ENCODE measurements at regions not wholly inside any gene's neighbourhood (a gene's known extent, or its start where the extent isn't known, plus 50 kb on each side); places are given as distances from the start of the nearest gene placed in this dataset.

- Histone ChIP-seq H3K79me1 (ENCODE audit: low read length) (no peaks in the 10 kb centered on the region), H2AFZ (ENCODE audit: insufficient read depth, low read length, poor library complexity) (no peak overlapping the region), H3K4me1 (ENCODE audit: control insufficient read depth in 1 of 2, insufficient read depth in 2 of 2, low read length in 2 of 2) (no peaks in the 10 kb centered on the region), H3K9ac (ENCODE audit: low read length) (no peak overlapping the region), H3K36me3 (ENCODE audit: control insufficient read depth in 1 of 2, insufficient read depth in 2 of 2, low read length in 2 of 2) (no peaks in the 10 kb centered on the region), H2AK5ac (ENCODE audit: low read length) (no peak overlapping the region), H4K91ac (ENCODE audit: low read depth, low read length) (no peak overlapping the region), H3K9me3 (ENCODE audit: insufficient read depth, low read depth, low read length) (no peaks in the 10 kb centered on the region), H2BK12ac (ENCODE audit: low read length) (no peak overlapping the region), H3K27me3 (ENCODE audit: insufficient read depth, low read length) (no peaks in the 10 kb centered on the region), H3K4me2 (ENCODE audit: low read length) (no peak overlapping the region), H2BK120ac (ENCODE audit: insufficient read depth, low read length, poor library complexity) (no peak overlapping the region), H3K79me2 (ENCODE audit: control insufficient read depth, insufficient read depth, low read length, poor library complexity) (no peaks in the 10 kb centered on the region), H3K23ac (ENCODE audit: low read length) (no peak overlapping the region), H2BK5ac (ENCODE audit: low read depth, low read length, poor library complexity) (no peak overlapping the region), H3K4ac (ENCODE audit: low read depth, low read length) (no peak overlapping the region), H3K4me3 (ENCODE audit: low read depth, low read length) (no peak overlapping the region), H4K12ac (ENCODE audit: low read depth, low read length) (no peak overlapping the region), H3K27ac (ENCODE audit: low read depth, low read length) (no peak overlapping the region), H4K8ac (ENCODE audit: low read depth, low read length) (no peak overlapping the region), H3K18ac (ENCODE audit: low read length) (no peak overlapping the region), H3K14ac (ENCODE audit: low read length) (no peak overlapping the region)
- WGBS (ENCODE audit: extremely low coverage, insufficient coverage, insufficient read length) = no CpG with 5 or more reads among the region's 1 CpG
- DNase-seq = peak in 1 of 2 donors; percentile 9
These were observed 177.2 kb downstream of the GABRG1 start for GRCh38 chr4:45946699-45947098.

GRCh38 chr4:45944000-45944399, 179.9 kb downstream of the GABRG1 start:
- H2AFZ ChIP-seq (ENCODE audit: insufficient read depth, low read length, poor library complexity) = no peak overlapping the region
- no peak overlapping the region for H3K23ac ChIP-seq (ENCODE audit: low read length)
- no peak overlapping the region for H3K4ac ChIP-seq (ENCODE audit: low read depth, low read length)
- H3K14ac ChIP-seq (ENCODE audit: low read length) = no peak overlapping the region
- no peak overlapping the region for H2AK5ac ChIP-seq (ENCODE audit: low read length)
- H3K27me3 ChIP-seq (ENCODE audit: insufficient read depth, low read length) = no peaks in the 10 kb centered on the region
- H3K18ac ChIP-seq (ENCODE audit: low read length) = no peak overlapping the region
- H3K4me2 ChIP-seq (ENCODE audit: low read length) = no peak overlapping the region
- no peak overlapping the region for H4K91ac ChIP-seq (ENCODE audit: low read depth, low read length)
- DNase-seq = no peak
- H4K12ac ChIP-seq (ENCODE audit: low read depth, low read length) = no peak overlapping the region
- no peak overlapping the region for H3K27ac ChIP-seq (ENCODE audit: low read depth, low read length)
- no peaks in the 10 kb centered on the region for H3K79me2 ChIP-seq (ENCODE audit: control insufficient read depth, insufficient read depth, low read length, poor library complexity)
- no peaks in the 10 kb centered on the region for H3K9me3 ChIP-seq (ENCODE audit: insufficient read depth, low read depth, low read length)
- no CpG with 5 or more reads among the region's 1 CpG for WGBS (ENCODE audit: extremely low coverage, insufficient coverage, insufficient read length)
- H2BK12ac ChIP-seq (ENCODE audit: low read length) = no peak overlapping the region
- H3K9ac ChIP-seq (ENCODE audit: low read length) = no peak overlapping the region
- H3K36me3 ChIP-seq (ENCODE audit: control insufficient read depth in 1 of 2, insufficient read depth in 2 of 2, low read length in 2 of 2) = no peaks in the 10 kb centered on the region
- H3K79me1 ChIP-seq (ENCODE audit: low read length) = no peaks in the 10 kb centered on the region
- H2BK120ac ChIP-seq (ENCODE audit: insufficient read depth, low read length, poor library complexity) = no peak overlapping the region
- no peaks in the 10 kb centered on the region for H3K4me1 ChIP-seq (ENCODE audit: control insufficient read depth in 1 of 2, insufficient read depth in 2 of 2, low read length in 2 of 2)
- H4K8ac ChIP-seq (ENCODE audit: low read depth, low read length) = no peak overlapping the region
- H2BK5ac ChIP-seq (ENCODE audit: low read depth, low read length, poor library complexity) = no peak overlapping the region
- no peak overlapping the region for H3K4me3 ChIP-seq (ENCODE audit: low read depth, low read length)

- H3K9me3 ChIP-seq (ENCODE audit: insufficient read depth, low read depth, low read length) = no peaks in the 10 kb centered on the region
- no peak overlapping the region for H3K27ac ChIP-seq (ENCODE audit: low read depth, low read length)
- no peaks in the 10 kb centered on the region for H3K79me1 ChIP-seq (ENCODE audit: low read length)
- H2BK5ac ChIP-seq (ENCODE audit: low read depth, low read length, poor library complexity) = no peak overlapping the region
- H4K8ac ChIP-seq (ENCODE audit: low read depth, low read length) = no peak overlapping the region
- H3K4me1 ChIP-seq (ENCODE audit: control insufficient read depth in 1 of 2, insufficient read depth in 2 of 2, low read length in 2 of 2) = no peaks in the 10 kb centered on the region
- H3K4ac ChIP-seq (ENCODE audit: low read depth, low read length) = no peak overlapping the region
- no peak overlapping the region for H3K4me2 ChIP-seq (ENCODE audit: low read length)
- no peak overlapping the region for H2AK5ac ChIP-seq (ENCODE audit: low read length)
- H3K18ac ChIP-seq (ENCODE audit: low read length) = no peak overlapping the region
- H2BK120ac ChIP-seq (ENCODE audit: insufficient read depth, low read length, poor library complexity) = no peak overlapping the region
- H2BK12ac ChIP-seq (ENCODE audit: low read length) = no peak overlapping the region
- H3K36me3 ChIP-seq (ENCODE audit: control insufficient read depth in 1 of 2, insufficient read depth in 2 of 2, low read length in 2 of 2) = no peaks in the 10 kb centered on the region
- H4K12ac ChIP-seq (ENCODE audit: low read depth, low read length) = no peak overlapping the region
- no peak overlapping the region for H3K4me3 ChIP-seq (ENCODE audit: low read depth, low read length)
- H3K79me2 ChIP-seq (ENCODE audit: control insufficient read depth, insufficient read depth, low read length, poor library complexity) = no peaks in the 10 kb centered on the region
- no peak overlapping the region for H4K91ac ChIP-seq (ENCODE audit: low read depth, low read length)
- H3K27me3 ChIP-seq (ENCODE audit: insufficient read depth, low read length) = no peaks in the 10 kb centered on the region
- H3K23ac ChIP-seq (ENCODE audit: low read length) = no peak overlapping the region
- H3K14ac ChIP-seq (ENCODE audit: low read length) = no peak overlapping the region
- H3K9ac ChIP-seq (ENCODE audit: low read length) = no peak overlapping the region
- DNase-seq = no peak
- H2AFZ ChIP-seq (ENCODE audit: insufficient read depth, low read length, poor library complexity) = no peak overlapping the region
These were observed 184.8 kb downstream of the GABRG1 start for GRCh38 chr4:45939056-45939455.

GRCh38 chr4:45931154-45931553, 192.7 kb downstream of the GABRG1 start:
- Histone ChIP-seq H3K9me3 (ENCODE audit: insufficient read depth, low read depth, low read length) (no peaks in the 10 kb centered on the region), H3K36me3 (ENCODE audit: control insufficient read depth in 1 of 2, insufficient read depth in 2 of 2, low read length in 2 of 2) (no peaks in the 10 kb centered on the region), H3K14ac (ENCODE audit: low read length) (no peak overlapping the region), H3K4me3 (ENCODE audit: low read depth, low read length) (no peak overlapping the region), H3K4ac (ENCODE audit: low read depth, low read length) (no peak overlapping the region), H3K27me3 (ENCODE audit: insufficient read depth, low read length) (no peaks in the 10 kb centered on the region), H3K79me2 (ENCODE audit: control insufficient read depth, insufficient read depth, low read length, poor library complexity) (no peaks in the 10 kb centered on the region), H2BK5ac (ENCODE audit: low read depth, low read length, poor library complexity) (no peak overlapping the region), H2AK5ac (ENCODE audit: low read length) (no peak overlapping the region), H4K8ac (ENCODE audit: low read depth, low read length) (no peak overlapping the region), H2BK120ac (ENCODE audit: insufficient read depth, low read length, poor library complexity) (no peak overlapping the region), H3K18ac (ENCODE audit: low read length) (no peak overlapping the region), H3K4me2 (ENCODE audit: low read length) (no peak overlapping the region), H3K23ac (ENCODE audit: low read length) (no peak overlapping the region), H3K9ac (ENCODE audit: low read length) (no peak overlapping the region), H2AFZ (ENCODE audit: insufficient read depth, low read length, poor library complexity) (no peak overlapping the region), H2BK12ac (ENCODE audit: low read length) (no peak overlapping the region), H3K27ac (ENCODE audit: low read depth, low read length) (no peak overlapping the region), H3K79me1 (ENCODE audit: low read length) (no peaks in the 10 kb centered on the region), H4K91ac (ENCODE audit: low read depth, low read length) (no peak overlapping the region), H4K12ac (ENCODE audit: low read depth, low read length) (no peak overlapping the region), H3K4me1 (ENCODE audit: control insufficient read depth in 1 of 2, insufficient read depth in 2 of 2, low read length in 2 of 2) (no peaks in the 10 kb centered on the region)
- DNase-seq = no peak
- 100% methylated on average over 1 of the region's 1 CpG for WGBS (ENCODE audit: extremely low coverage, insufficient coverage, insufficient read length)

Measured in trophoblast cell (in vitro differentiated cells and primary cell).